Daoy (cell line): ENCODE measurements at regions not wholly inside any gene's neighbourhood (a gene's known extent, or its start where the extent isn't known, plus 50 kb on each side); places are given as distances from the start of the nearest gene placed in this dataset.

Experiments used
- DNase-seq: peaks from one replicate; pipeline ENCODE4 v3.0.0-alpha.2; 2015; ENCODE audit warnings: low read depth

GRCh38 chr12:110794623-110795280, 52.0 kb upstream of the CCDC63 start:
- peak; percentile 39 for DNase-seq

- peak; percentile 34 for DNase-seq
Measured at GRCh38 chr12:110796952-110797351, 49.8 kb upstream of the CCDC63 start.
